Heart left ventricle (tissue), 13 donors: ENCODE measurements at regions not wholly inside any gene's neighbourhood (a gene's known extent, or its start where the extent isn't known, plus 50 kb on each side); places are given as distances from the start of the nearest gene placed in this dataset.

Experiments
- CTCF ChIP-seq, 12 donors: fragments of 200-600 bp; sonication (generic) in 4 of 12; IDR thresholded peaks; one replicate each; pipeline versions ENCODE4 v1.5.0 to v1.8.0; 2018 to 2022; ENCODE audit warnings: antibody characterized with exemption in 12 of 12, mild to moderate bottlenecking in 5 of 12
- POLR2A ChIP-seq, 2 donors: fragments of 450-650 bp; IDR thresholded peaks; one replicate each; pipeline ENCODE4 v1.6.1; 2017; ENCODE audit warnings: antibody characterized with exemption in 2 of 2, mild to moderate bottlenecking in 2 of 2, moderate library complexity in 2 of 2
- donor health status: ischemic (EF 13 %, LVEDD 7.1; RV severe dilation, severe dysfunction).
- donor health status: DM: no; HTN: yes; CAD: no.
- donor health status: DM: no; HTN: no; CAD: no.
- donor health status: ischemic (EF 25% LVEDD 6.9; RV normal size, moderate dysfunction).
- donor health status: ischemic (EF 25% LVEDD 5.7; RV mildly dilated, moderate dysfunction).
- donor health status: ischemic (EF 35%, LVEDD 5.7; RV mildly dilated, moderate dysfunction).
- donor health status: nonischemic (EF 11% LVEDD 7.7; RV severe dilation, severe dysfunction).
- donor health status: DM: yes; HTN: yes; CAD: no.
- donor health status: PGD.
- donor health status: ischemic (EF 29% LVEDD 5.4; RV normal size, mild dysfunction).
- donor health status: nonischemic (EF 23%, LVEDD 6.1; RV moderate dilation, normal function).

GRCh38 chr9:99577351-99577750 lies 244.3 kb upstream of the NR4A3 start:
- TF ChIP-seq CTCF (IDR thresholded peaks at IDR 0.05) (no peak), POLR2A (IDR thresholded peaks at IDR 0.05) (no peak)
